ENCODE measurements at regions not wholly inside any gene's neighbourhood (a gene's known extent, or its start where the extent isn't known, plus 50 kb on each side); places are given as distances from the start of the nearest gene placed in this dataset.

- TF ChIP-seq CTCF (IDR thresholded peaks at IDR 0.05; ENCODE audit: poor library complexity, severe bottlenecking) (no peak), EZH2 (IDR thresholded peaks at IDR 0.05; ENCODE audit: borderline replicate concordance, insufficient read depth, low read length, poor library complexity, severe bottlenecking) (no peak), EP300 (conservative IDR thresholded peaks at IDR 0.05; ENCODE audit: poor library complexity, severe bottlenecking) (no peak), SMC3 (conservative IDR thresholded peaks at IDR 0.05; ENCODE audit: poor library complexity) (no peak), RAD21 (conservative IDR thresholded peaks at IDR 0.05) (no peak)
These were observed 343.8 kb upstream of the USP9Y start for GRCh38 chrY:12357204-12357603.
